Aorta (tissue), 5 donors: ENCODE measurements at regions not wholly inside any gene's neighbourhood (a gene's known extent, or its start where the extent isn't known, plus 50 kb on each side); places are given as distances from the start of the nearest gene placed in this dataset.

ENCODE experiments used
- ATAC-seq: fragments of 200-7000 bp; cut with Tn5 transposase; one replicate; pipeline ENCODE4 v1.9.1; 2022; ENCODE audit warnings: moderate library complexity; ENCODE audit not compliant: low FRiP score
- DNase-seq, 2 donors: peaks; one replicate each; pipeline ENCODE4 v3.0.0-alpha.2; 2020
- H3K27ac ChIP-seq, 2 donors: one replicate each; pipeline ENCODE4 v1.5.1; 2013; ENCODE audit warnings: low read length in 2 of 2, mild to moderate bottlenecking in 2 of 2, moderate library complexity in 2 of 2, control low read depth in 1 of 2, inconsistent platforms in 1 of 2, low read depth in 1 of 2
- H3K27me3 ChIP-seq, 2 donors: one replicate each; pipeline ENCODE4 v1.6.1; 2013; ENCODE audit warnings: control low read depth in 1 of 2, low read length in 1 of 2, mild to moderate bottlenecking in 1 of 2, moderate library complexity in 1 of 2; ENCODE audit not compliant: insufficient read depth in 2 of 2, control insufficient read depth in 1 of 2
- H3K36me3 ChIP-seq, 2 donors: one replicate each; pipeline ENCODE4 v1.6.1; 2013; ENCODE audit warnings: control low read depth in 1 of 2, low read length in 1 of 2, mild to moderate bottlenecking in 1 of 2; ENCODE audit not compliant: insufficient read depth in 2 of 2, control insufficient read depth in 1 of 2
- H3K4me1 ChIP-seq, 2 donors: one replicate each; pipeline ENCODE4 v1.6.1; 2013; ENCODE audit warnings: low read length in 2 of 2, control low read depth in 1 of 2, mild to moderate bottlenecking in 1 of 2, moderate library complexity in 1 of 2; ENCODE audit not compliant: insufficient read depth in 2 of 2, control insufficient read depth in 1 of 2
- H3K4me3 ChIP-seq, 2 donors: one replicate each; pipeline ENCODE4 v1.5.1; 2013; ENCODE audit warnings: low read length in 2 of 2, control low read depth in 1 of 2, mild to moderate bottlenecking in 1 of 2
- H3K9me3 ChIP-seq: one replicate; pipeline ENCODE4 v1.6.1; 2013; ENCODE audit warnings: mild to moderate bottlenecking, low read length; ENCODE audit not compliant: control insufficient read depth
- WGBS, 2 donors: extraction: QIAGEN DNeasy Blood & Tissue Kit; methylation state at CpG; one replicate each; pipeline ENCODE4 v1.1.7; 2013; 5-methylcytosine and 5-hydroxymethylcytosine counted together
- intact Hi-C, 2 donors: fragments of 100-400 bp; cut with DNase I; formaldehyde crosslinking; loops; one replicate each; pipeline versions ENCODE4 v1.14.2 to v1.15.0; 2022
- donor health status: healthy with polysubstance abuse.
- donor health status: Bipolar disorder and iron deficiency.
- donor health status: DM: no; HTN: no; CAD: no.
- donor health status: DM: no; HTN: no; CAD: no.
- donor health status: DM: yes; HTN: yes; CAD: no.

- Histone ChIP-seq H3K9me3 (no peaks in the 10 kb centered on the region), H3K4me3 (no peak overlapping the region), H3K27ac (no peak overlapping the region), H3K4me1 (no peaks in the 10 kb centered on the region), H3K36me3 (no peaks in the 10 kb centered on the region), H3K27me3 (no peaks in the 10 kb centered on the region)
- DNase-seq (no peak), ATAC-seq (no peak)
- intact Hi-C loops, result no loop called here
- WGBS, 2 donors, result 49 to 54% methylated on average over 2 of the region's 2 CpGs
Observed at GRCh38 chr3:180092889-180093288, 56.2 kb upstream of the PEX5L start.

DNA sequence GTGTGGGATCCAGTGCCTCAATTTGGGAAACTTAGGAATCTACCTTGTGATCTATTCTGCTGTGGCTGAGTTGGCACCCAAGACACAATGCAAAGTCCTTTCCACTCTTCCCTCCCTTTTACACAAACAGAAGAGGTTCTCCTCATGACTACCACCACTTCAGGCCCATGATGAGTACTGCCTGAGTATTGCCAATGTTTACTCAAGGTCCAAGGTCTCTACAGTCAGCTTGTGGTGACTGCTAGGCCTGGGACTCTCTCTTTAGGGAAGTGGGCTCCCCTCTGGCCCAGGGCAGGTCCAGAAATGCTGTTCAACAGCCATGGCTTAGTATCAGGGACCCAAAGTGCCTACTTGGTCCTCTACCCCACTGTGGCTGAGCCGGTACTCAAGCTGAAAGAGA lies 56.8 kb upstream of the PEX5L start:
- intact Hi-C loops, result no loop called here
- 95 to 99% methylated on average over 1 of the region's 1 CpG for WGBS, 2 donors
- no peaks in the 10 kb centered on the region for H3K27me3 ChIP-seq
- H3K4me3 ChIP-seq, result no peak overlapping the region
- no peaks in the 10 kb centered on the region for H3K36me3 ChIP-seq
- H3K9me3 ChIP-seq, result no peaks in the 10 kb centered on the region
- H3K4me1 ChIP-seq, result no peaks in the 10 kb centered on the region
- DNase-seq (no peak), ATAC-seq (no peak)
- H3K27ac ChIP-seq, result no peak overlapping the region

GRCh38 chr3:180097626-180098025 lies 60.9 kb upstream of the PEX5L start:
- Histone ChIP-seq H3K27ac (no peak overlapping the region), H3K27me3 (no peaks in the 10 kb centered on the region)

DNA sequence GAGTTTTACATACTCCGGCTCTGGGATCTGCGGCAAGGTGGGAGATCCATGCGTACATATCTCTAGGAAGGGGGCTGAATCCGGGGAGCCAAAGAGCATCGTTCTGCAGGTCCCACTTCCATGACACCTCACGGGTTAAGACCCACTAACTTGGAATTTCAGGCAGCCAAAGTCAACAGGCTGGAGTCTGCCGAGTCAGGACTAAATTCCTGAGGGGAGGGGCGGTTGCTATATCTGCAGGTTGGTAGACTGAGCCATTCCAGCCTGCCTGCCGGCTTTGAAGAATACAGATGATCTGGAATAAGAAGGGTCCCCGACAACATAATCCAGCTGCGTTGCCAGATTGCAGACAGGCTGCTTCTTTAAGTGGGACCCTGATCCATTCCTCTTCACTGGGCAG lies 65.4 kb upstream of the PEX5L start:
- intact Hi-C loops, result no loop called here
- ATAC-seq (no peak), DNase-seq (no peak)
- no peaks in the 10 kb centered on the region for H3K27me3 ChIP-seq
- H3K36me3 ChIP-seq, result no peaks in the 10 kb centered on the region
- H3K4me3 ChIP-seq, result no peak overlapping the region
- no peaks in the 10 kb centered on the region for H3K4me1 ChIP-seq
- H3K27ac ChIP-seq, result no peak overlapping the region
- H3K9me3 ChIP-seq, result peaks cover 1% of the 10 kb centered on the region
- 28 to 32% methylated on average over 11 of the region's 11 CpGs for WGBS, 2 donors

More at GRCh38 chr3:180097626-180098025, 60.9 kb upstream of the PEX5L start:
- no peak for ATAC-seq
- Histone ChIP-seq H3K9me3 (peaks cover 1% of the 10 kb centered on the region), H3K4me1 (no peaks in the 10 kb centered on the region), H3K4me3 (no peak overlapping the region), H3K36me3 (no peaks in the 10 kb centered on the region)
- WGBS, 2 donors, result 33 to 41% methylated on average over 1 of the region's 1 CpG
- DNase-seq, result no peak
- intact Hi-C loops, result no loop called here

GRCh38 chr3:180102604-180103003 lies 65.9 kb upstream of the PEX5L start:
- intact Hi-C loops, result no loop called here
- Histone ChIP-seq H3K27me3 (no peaks in the 10 kb centered on the region), H3K4me3 (no peak overlapping the region), H3K9me3 (peaks cover 1% of the 10 kb centered on the region), H3K27ac (no peak overlapping the region), H3K4me1 (no peaks in the 10 kb centered on the region), H3K36me3 (no peaks in the 10 kb centered on the region)
- no peak for DNase-seq
- ATAC-seq, result no peak
- WGBS, 2 donors, result 62 to 70% methylated on average over 1 of the region's 1 CpG

DNA sequence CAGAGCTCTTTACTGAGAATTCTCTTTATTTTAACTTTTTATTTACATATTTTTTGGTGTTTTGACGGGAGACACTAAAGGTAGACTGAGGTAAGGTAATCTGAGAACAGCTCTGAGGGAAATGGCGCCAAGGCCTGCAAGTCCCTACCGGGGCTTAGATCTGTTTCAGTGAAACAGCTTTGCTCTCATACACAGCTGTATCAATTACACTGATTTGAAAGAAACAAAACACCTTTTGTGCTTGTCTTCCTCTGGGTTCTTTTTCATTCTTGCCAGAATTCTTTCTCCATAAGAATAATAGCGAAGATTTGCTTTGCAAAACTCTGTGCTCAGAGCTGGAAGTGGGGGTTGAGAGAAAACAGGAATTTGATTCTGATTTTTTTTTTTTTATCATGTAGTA lies 79.5 kb upstream of the PEX5L start:
- Histone ChIP-seq H3K9me3 (no peaks in the 10 kb centered on the region), H3K27me3 (no peaks in the 10 kb centered on the region), H3K27ac (no peak overlapping the region), H3K36me3 (no peaks in the 10 kb centered on the region), H3K4me3 (no peak overlapping the region), H3K4me1 (no peaks in the 10 kb centered on the region)
- WGBS, 2 donors, result 33 to 44% methylated on average over 4 of the region's 4 CpGs
- DNase-seq (no peak), ATAC-seq (no peak)
- intact Hi-C loops, result no loop called here

DNA sequence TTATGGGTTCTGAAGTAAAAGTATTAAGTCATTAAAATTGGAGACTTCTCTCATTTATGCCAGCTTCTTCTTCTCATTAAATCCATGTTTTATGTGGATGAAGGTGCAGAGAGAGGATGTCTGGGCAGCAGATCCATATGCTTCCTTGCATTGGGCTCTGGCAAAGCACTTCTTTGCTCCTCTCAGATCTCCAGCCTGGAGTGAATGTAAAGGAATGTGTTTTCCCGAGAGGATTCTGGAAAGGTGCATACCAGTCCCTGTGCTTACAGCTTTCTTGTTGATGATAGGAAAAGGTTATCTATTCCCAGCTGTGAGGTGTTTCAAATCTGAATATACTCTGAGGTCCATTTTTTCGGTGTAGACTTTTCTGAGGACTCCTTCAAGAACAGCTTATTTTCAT lies 79.9 kb upstream of the PEX5L start:
- whole genome bisulfite sequencing, 2 donors, result 31 to 50% methylated on average over 2 of the region's 2 CpGs
- no peak for DNase-seq
- intact Hi-C loops, result no loop called here
- Histone ChIP-seq H3K4me3 (no peak overlapping the region), H3K27ac (no peak overlapping the region), H3K9me3 (no peaks in the 10 kb centered on the region), H3K36me3 (no peaks in the 10 kb centered on the region), H3K4me1 (no peaks in the 10 kb centered on the region), H3K27me3 (no peaks in the 10 kb centered on the region)
- ATAC-seq, result no peak

DNA sequence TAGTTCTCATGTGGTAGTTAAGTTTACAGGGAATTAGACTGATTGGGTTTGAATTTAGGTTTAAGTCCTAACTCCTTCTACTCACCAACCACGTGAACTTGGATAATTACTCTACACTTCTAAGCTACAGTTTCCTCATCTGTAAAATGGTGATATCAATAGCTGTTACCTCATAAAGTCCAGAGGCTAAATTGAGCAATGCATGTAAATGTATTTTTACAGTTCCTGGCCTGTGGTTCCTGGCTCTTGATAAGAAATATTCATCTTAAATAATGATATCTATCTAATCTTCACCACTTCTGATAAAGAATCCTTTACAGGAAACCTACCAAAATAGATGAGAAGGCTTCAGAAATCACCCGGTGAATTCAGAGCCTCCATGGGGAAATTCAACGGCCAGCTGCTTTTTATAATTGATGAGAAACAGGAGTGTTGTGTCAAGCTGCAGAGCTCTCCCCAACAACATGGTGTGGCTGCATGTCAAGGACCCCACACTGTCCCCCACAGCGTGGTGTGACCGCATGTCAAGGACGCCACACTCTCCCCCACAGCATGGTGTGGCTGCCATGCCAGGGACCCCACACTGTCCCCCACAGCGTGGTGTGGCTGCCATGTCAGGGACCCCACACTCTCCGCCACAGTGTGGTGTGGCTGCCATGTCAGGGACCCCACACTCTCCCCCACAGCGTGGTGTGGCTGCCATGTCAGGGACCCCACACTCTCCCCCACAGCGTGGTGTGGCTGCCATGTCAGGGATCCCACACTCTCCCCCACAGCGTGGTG lies 80.8 kb upstream of the PEX5L start:
- 75 to 76% methylated on average over 9 to 11 of the region's 11 CpGs for WGBS, 2 donors
- intact Hi-C loops, result no loop called here
- H3K9me3 ChIP-seq, result no peaks in the 10 kb centered on the region
- H3K4me1 ChIP-seq, result no peaks in the 10 kb centered on the region
- no peak for DNase-seq
- H3K4me3 ChIP-seq, result no peak overlapping the region
- H3K36me3 ChIP-seq, result no peaks in the 10 kb centered on the region
- ATAC-seq, result no peak
- no peaks in the 10 kb centered on the region for H3K27me3 ChIP-seq
- H3K27ac ChIP-seq, result no peak overlapping the region

DNA sequence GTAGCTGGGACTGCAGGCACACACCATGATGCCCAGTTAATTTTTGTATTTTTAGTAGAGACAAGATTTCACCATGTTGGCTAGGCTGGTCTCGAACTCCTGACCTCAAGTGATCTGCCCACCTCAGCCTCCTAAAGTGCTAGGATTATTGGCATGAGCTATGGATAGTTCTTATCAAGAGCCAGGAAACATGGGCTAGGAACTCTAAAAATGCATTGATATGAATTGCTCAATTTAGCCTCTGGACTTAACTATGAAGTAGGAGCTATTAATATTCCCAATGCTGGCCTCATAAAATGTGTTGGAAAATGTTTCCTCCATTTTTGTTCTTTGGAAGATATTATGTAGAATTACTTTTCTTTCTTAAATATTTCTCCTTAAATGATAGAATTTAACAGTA lies 82.8 kb upstream of the PEX5L start:
- no peaks in the 10 kb centered on the region for H3K36me3 ChIP-seq
- WGBS, 2 donors, result 79 to 91% methylated on average over 1 of the region's 1 CpG
- no peaks in the 10 kb centered on the region for H3K9me3 ChIP-seq
- H3K27ac ChIP-seq, result no peak overlapping the region
- intact Hi-C loops, result no loop called here
- no peaks in the 10 kb centered on the region for H3K4me1 ChIP-seq
- H3K4me3 ChIP-seq, result no peak overlapping the region
- H3K27me3 ChIP-seq, result no peaks in the 10 kb centered on the region
- no peak for DNase-seq
- no peak for ATAC-seq
